OCI-M2 (cell line): ENCODE measurements at regions not wholly inside any gene's neighbourhood (a gene's known extent, or its start where the extent isn't known, plus 50 kb on each side); places are given as distances from the start of the nearest gene placed in this dataset.

Source experiments
- DNase-seq: peaks from one replicate; lab custom pipeline; 2025; ENCODE audit not compliant: unreplicated experiment; lab: John Stamatoyannopoulos, UW

DNA sequence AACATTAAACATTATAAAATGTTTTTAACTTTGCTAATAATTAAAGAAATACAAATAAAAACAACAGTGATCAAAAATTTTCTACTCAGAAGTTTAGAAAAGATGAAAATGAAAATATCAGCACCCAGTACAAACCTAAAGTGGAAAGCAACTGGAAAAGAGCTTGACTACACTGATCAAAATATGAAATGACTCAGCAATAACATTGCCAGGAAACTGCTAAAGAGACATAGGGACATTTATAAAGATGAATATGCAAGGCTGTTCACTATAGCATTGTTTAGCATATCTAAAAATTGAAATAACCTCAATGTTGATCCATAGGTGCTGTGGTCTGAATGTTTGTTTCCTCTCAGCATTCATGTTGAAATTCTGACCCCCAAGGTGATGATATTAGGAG lies 88.5 kb upstream of the NOCT start:
- DNase-seq: no peak

DNA sequence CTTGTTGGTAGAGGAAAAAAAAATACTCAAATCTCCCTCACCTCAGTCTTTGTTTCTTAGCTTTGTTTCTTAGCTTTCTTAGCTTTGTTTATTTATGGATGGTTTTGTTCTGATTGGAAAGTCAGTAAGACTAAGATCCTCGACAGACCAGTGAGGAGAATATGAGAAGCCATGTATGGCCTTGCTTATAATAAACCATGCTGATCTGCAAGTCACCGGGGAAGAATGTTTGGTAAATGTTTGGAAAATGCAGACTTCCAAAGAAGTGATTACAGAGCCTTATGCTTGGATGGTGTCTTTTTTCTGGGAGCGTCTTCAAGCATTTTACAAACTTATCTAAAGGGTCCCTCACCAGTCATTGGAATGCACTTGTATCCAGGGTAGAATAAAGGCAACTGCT lies 90.1 kb upstream of the NOCT start:
- DNase-seq: no peak

DNA sequence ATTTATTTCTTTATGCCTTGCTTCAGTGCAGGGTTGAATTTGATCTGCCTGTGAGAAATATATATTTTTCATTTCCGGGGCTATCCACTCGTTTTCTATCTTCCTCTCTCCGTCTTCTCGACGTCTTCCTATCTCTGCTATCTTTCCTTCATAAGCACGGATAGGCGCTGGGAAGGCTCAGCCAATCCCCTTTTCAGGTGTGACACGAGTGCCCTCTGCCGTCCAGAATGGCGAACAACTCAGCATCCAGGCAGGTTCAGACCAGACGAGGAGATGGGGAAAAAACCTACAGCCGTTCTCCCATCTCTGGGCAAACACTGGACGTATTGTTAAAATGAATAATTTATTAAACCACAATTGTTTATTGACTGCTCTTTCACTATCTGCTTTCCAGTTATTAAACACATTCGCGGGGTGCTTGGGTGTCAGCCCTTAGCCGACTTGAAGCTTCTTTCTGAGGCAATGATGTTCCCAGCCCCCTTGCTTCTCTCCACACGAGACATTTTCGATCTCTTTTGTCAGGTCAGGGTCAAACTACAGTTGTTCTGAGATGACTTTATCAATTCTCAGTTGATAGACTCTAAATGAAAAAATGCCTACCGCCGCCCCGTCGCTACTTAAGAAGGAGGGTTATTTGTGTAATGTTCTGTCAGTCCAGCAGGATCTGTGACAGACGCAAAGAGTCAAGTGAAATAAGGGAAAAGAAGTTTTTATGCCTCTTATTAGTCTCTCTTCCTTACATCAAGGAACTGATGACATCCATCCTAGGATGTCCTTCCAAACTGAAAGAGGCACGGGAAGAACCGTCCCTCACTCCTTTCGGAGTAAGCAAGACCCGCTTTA lies 96.3 kb upstream of the NOCT start:
- no peak for DNase-seq

DNA sequence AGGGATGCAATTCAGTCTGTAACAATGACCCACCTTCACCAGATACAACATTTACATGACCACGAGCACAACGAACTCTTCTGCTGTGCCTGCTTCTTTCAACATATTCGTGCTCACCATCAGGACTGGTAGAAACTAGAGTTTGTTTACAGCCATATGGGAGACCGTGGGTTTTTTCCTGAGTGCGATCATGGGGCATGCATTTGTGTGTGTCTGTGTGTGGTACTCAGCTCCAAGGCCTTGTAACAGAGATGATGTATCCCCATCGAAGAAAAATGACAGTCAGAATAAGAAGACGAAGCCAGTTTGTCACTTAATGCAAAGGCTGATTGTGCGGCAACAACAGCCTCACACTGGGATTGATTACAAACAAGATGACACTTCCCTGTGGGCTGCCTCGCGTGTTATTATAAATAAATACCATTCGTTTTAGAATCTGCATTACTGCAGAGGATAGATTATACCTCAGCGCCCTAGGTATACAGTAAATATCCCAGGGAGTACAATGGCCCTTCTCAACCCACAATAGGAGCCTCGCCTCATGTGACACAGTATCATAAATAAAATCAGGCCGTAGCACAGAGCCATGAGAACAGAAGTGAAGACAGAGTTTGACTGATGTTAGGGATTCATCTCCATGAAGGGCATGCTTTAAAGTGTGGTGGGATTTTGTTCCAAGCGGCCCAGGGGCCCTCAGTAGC lies 97.3 kb upstream of the NOCT start:
- DNase-seq: no peak

DNA sequence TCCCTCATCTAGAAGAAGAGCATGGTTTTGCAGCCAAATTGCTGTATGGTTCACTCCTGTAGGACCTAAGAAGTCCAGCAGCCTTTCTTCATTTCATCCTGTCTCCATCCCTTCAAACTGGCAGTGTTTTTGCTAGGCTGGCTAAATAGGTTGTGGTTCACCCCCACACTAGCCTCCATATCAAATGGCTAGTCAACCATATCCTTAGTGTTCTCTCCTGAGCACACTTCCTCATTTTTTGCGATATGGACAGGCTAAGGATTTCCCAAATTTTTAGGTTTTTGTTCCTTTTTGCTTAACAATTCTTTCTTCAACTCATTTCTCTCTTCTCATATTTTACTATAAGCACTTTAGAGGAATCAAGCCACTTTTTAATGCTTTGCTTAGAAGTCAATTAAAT lies 98.8 kb upstream of the NOCT start:
- no peak for DNase-seq

DNA sequence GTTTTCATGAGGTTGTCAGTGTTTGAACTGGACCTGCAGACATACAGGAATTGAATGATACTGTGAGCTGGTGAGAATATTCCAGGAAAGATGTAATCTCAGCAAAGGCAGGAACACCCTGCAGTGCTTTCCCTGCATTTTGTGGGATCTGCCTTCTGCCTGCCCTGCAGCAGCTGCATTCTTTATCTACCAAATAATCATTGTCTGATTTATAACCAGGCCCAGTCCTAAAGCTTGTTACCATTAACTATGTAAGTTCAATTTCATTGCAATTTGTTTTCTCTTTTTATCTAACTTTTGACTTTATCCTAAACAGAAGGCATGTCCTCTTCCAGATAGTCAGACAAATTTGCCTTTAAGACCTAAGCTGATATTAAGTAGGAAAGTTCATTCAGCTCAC lies 99.8 kb upstream of the NOCT start:
- no peak for DNase-seq

DNA sequence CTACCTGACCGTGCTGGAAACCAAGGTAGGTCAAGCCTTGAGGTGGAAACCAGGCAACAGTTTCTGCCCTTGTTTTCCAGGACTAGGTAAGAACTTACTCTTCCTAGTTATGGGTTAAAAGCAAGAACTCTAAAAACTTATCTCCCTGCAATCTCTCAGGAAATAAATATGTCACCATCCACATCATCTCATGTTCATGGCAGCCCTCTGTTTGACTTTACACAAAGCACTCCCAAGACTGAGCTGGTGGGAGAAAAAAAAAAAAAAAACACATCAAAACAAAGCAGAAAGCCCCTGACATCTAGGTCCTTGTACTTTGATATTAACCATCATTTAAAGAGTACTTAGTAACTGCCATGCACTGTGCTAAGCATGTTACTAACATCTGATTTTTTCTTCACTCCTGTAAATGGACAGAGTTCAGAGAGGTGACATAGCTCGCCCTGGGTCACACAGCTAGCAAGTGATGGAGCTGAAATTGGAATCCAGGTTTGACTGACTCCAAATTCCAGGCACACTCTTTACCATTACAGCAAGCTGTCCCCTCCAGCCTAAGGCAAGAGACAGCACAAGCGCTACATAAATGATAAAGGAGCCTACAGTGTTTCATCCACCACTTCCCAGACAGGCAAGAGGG lies 102.8 kb upstream of the NOCT start:
- no peak for DNase-seq

GRCh38 chr4:138911909-138912703 lies 103.5 kb upstream of the NOCT start:
- no peak for DNase-seq

DNA sequence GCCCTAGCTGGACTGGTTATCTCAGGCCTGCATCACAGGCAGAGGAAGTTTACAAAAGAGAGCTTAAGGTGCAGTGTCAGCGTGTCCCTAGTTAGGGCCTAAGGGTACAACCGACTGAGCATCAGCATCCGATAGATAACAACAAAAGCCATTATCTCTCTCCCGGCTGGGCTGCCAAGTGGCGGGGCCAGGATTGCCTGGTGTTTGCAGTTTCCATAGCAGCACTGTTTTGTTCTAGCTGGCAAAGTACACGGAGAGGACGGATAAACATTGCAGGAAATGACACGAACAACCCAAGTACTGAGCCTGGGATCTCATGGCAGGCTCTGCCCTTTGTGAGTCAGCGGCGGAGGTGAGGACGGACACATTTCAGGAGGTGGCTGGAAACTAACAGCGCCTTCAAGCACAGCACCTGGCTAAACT lies 104.7 kb upstream of the NOCT start:
- peak; percentile 44 for DNase-seq

GRCh38 chr4:138910195-138910913 lies 105.2 kb upstream of the NOCT start:
- DNase-seq: no peak

GRCh38 chr4:138909587-138909986 lies 106.0 kb upstream of the NOCT start:
- DNase-seq: no peak

- DNase-seq: no peak
Observed at GRCh38 chr4:138908134-138908533, 107.4 kb upstream of the NOCT start.

DNA sequence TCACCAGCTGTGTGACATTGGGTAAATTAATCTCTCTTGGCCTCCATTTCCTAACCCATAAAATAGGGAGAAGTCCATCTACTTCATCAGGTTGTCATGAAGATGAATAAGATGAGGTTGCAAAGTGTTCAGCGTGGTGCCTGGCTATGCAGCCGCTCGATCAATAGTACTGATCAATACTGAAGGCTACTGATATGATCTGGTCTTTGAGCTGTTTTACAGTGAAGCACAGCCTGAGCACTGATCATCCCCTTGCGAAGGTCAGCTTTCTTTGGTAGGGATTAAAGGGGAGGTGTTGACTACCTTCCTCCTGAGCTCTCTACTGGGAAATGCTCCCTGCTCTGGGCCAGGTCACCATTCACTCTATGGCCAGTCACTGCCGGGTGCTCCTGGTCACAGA lies 108.4 kb upstream of the NOCT start:
- DNase-seq: no peak

DNA sequence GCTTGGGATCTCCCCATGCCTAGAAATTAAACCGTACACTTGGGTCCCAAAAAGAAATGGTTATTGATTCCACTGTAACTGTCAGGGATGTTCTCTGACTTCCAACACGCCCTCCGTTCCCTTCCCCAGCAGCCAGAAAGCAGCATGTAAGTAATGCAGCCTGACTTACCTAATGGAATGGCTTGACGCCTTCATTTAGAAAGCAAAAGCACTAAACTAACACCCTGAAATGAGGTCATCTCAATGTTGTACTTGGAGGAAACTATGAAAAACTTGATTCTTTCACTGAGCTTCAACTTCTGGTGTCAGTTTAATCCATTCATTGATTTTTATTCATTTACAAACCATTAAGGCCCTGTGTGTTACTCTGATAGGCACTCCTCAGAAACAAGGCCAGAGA lies 110.8 kb upstream of the NOCT start:
- no peak for DNase-seq

DNA sequence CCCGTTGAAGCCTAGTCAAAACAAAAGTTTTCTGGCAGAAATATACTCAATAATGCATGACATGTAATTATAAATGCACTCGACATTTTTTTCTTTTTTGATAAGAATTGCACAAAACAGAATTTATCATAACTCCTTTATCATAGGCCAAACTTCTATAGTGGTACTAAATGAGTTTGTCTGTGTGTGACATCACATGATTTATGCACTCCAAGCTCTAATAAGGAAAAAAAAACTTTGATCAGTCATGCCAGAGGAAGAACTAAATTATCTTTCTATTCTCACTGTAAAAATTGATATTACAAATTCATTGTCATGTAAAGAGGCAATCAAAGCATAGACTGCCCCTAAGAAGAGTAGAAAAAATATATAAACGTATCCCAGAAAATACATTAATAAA lies 112.4 kb upstream of the NOCT start:
- no peak for DNase-seq

DNA sequence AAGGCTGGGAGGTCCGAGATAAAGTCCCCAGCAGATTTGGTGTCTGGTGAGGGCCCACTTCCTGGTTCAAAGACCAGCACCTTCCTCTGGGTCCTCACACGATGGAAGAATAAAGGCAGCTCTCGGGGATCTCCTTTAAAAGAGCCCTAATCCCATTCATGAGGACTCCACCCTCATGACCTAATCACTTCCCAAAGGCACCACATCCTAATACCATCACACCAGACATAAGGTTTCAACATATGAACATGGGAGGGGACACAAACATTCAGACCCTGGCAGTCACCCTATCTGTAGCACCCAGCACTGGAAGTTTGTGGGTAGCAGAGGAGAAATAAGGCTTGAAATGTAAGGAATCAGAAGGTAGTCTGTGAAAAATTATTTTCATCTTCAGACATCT lies 112.9 kb upstream of the NOCT start:
- DNase-seq: peak; percentile 23

DNA sequence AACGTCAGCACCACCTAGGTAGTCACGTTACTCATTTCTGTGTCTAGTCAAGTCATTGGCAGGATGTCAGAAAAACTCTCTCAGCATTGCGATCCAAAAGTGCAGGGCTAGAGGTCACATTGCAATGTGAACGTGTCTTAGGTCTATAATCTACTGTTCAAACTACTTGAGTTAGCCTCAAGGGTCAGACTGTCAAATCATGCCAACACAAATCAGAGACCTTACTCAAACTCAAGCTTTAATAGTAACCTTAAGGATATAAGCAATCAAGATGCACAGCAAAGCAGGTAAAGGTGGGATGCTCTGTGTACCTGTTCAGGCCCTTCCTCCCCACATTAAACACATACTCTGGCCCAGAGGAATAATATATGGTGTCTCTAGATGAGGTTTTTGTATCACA lies 114.4 kb upstream of the NOCT start:
- DNase-seq: no peak

- DNase-seq: no peak
Observed at GRCh38 chr4:138899999-138900398, 115.6 kb upstream of the NOCT start.

DNA sequence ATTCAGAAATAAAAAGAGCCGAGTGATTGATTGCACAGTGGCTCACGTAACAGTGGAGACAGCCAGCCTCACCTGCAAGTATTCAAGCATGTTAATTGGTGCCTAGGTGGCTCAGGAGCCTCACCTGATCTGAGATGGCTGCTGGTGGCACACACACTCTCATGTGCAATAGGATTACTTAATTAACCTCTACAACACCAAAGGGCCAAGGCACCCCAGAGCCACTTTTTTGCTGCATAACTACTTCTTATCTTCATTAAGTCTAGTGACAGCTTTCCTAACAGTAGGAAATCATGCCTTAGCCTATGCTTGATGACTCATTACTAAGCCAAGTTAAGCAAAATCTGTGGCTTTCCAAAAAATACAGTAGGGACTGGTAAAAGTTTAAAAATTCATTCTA lies 117.3 kb upstream of the NOCT start:
- DNase-seq: no peak

DNA sequence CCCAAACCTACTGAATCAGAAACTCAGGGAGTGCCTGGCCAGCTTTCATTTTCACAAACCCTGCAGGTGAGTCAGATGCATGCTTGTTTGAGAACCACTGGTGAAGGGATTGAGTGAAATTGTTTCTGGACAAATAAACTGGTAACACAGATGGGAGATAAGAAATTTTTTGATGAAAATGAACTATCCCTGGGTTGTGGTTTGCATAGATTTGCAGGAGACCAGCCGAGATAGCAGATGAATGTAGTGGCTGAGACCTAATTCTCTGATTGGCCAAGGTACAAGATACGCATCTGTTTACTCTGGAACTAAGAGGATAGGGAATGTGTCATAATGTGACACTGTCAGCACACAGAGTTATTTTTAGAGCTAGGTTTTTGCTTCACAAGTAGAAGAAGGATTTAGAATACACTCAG lies 117.8 kb upstream of the NOCT start:
- DNase-seq: no peak

- DNase-seq: no peak
Observed at GRCh38 chr4:138894709-138895108, 120.9 kb upstream of the NOCT start.
